Spleen (tissue), 11 donors: ENCODE measurements at regions not wholly inside any gene's neighbourhood (a gene's known extent, or its start where the extent isn't known, plus 50 kb on each side); places are given as distances from the start of the nearest gene placed in this dataset.

Experiments
- DNase-seq: peaks from one replicate; pipeline ENCODE4 v3.0.0-alpha.2; 2020
- H3K27ac ChIP-seq, 8 donors: fragments of 200-600 bp; sonication (generic) in 7 of 8; 1 replicate in 4 of 8; 2 replicates in 4 of 8; pipeline versions ENCODE4 v1.5.0 to v1.8.0; 2016 to 2021; ENCODE audit warnings: inconsistent platforms in 4 of 8, mild to moderate bottlenecking in 4 of 8, moderate library complexity in 1 of 8
- H3K27me3 ChIP-seq, 7 donors: fragments of 200-600 bp; sonication (generic) in 6 of 7; replicated peaks in 1 of 7; 1 replicate in 4 of 7; 2 replicates in 3 of 7; pipeline versions ENCODE4 v1.5.0 to v1.8.0; 2016 to 2021; ENCODE audit warnings: inconsistent platforms in 3 of 7, mild to moderate bottlenecking in 1 of 7
- H3K36me3 ChIP-seq, 6 donors: fragments of 200-600 bp; sonication (generic) in 5 of 6; 1 replicate in 4 of 6; 2 replicates in 2 of 6; pipeline versions ENCODE4 v1.5.0 to v1.8.0; 2016 to 2021; ENCODE audit warnings: inconsistent platforms in 2 of 6
- H3K4me1 ChIP-seq, 6 donors: fragments of 200-600 bp; sonication (generic) in 5 of 6; 1 replicate in 3 of 6; 2 replicates in 3 of 6; pipeline versions ENCODE4 v1.5.0 to v1.8.0; 2016 to 2021; ENCODE audit warnings: inconsistent platforms in 3 of 6
- H3K4me3 ChIP-seq, 8 donors: fragments of 200-600 bp; sonication (generic) in 7 of 8; 1 replicate in 4 of 8; 2 replicates in 4 of 8; pipeline versions ENCODE4 v1.5.0 to v1.8.0; 2016 to 2021; ENCODE audit warnings: inconsistent platforms in 4 of 8, mild to moderate bottlenecking in 4 of 8, moderate library complexity in 2 of 8
- H3K9me3 ChIP-seq, 8 donors: fragments of 200-600 bp; sonication (generic) in 7 of 8; 1 replicate in 4 of 8; 2 replicates in 4 of 8; pipeline versions ENCODE4 v1.5.0 to v1.8.0; 2016 to 2021; ENCODE audit warnings: inconsistent platforms in 4 of 8
- POLR2A ChIP-seq, 3 donors: fragments of 450-650 bp; IDR thresholded peaks; one replicate each; pipeline ENCODE4 v1.5.1; 2017; ENCODE audit warnings: antibody characterized with exemption in 3 of 3, mild to moderate bottlenecking in 1 of 3
- POLR2AphosphoS5 ChIP-seq, 3 donors: sonication (generic); formaldehyde crosslinking; IDR thresholded peaks; one replicate each; pipeline ENCODE4 v1.5.1; 2017; ENCODE audit warnings: antibody characterized with exemption in 3 of 3
- WGBS, 5 donors: extraction: QIAGEN DNeasy Blood & Tissue Kit in 3 of 5; methylation state at CpG; one replicate each; pipeline versions ENCODE4 v1.1.5 to v1.1.7; 2013 to 2018; 5-methylcytosine and 5-hydroxymethylcytosine counted together
- intact Hi-C: fragments of 100-400 bp; cut with DNase I; formaldehyde crosslinking; loops from one replicate; pipeline ENCODE4 v1.15.0; 2023; ENCODE audit warnings: low total_unique reads
- TF ChIP-seq, protein P1 (sequence below), 11 experiments: fragments of 200-600 bp in 7 of 11; fragments of 450-650 bp in 4 of 11; sonication (generic) in 4 of 11; IDR thresholded peaks in 8 of 11; conservative IDR thresholded peaks in 3 of 11; 1 replicate in 7 of 11; 2 replicates in 4 of 11; pipeline versions ENCODE4 v1.4.0 to v1.8.0; 2016 to 2021; ENCODE audit warnings: antibody characterized with exemption in 11 of 11, inconsistent platforms in 4 of 11, mild to moderate bottlenecking in 1 of 11
- donor health status: healthy with polysubstance abuse.
- donor health status: DM: no; HTN: no; CAD: no; lungs with moderate emphysema.
- donor health status: DM: no; HTN: no; CAD: no.
- donor health status: Bipolar disorder and iron deficiency.
- donor health status: healthy.
- donor health status: DM: no; HTN: no; CAD: no.
- donor health status: DM: yes; HTN: yes; CAD: no.

- no peak for DNase-seq
- Histone ChIP-seq H3K9me3 (peaks cover 0 to 26% (median 18%) of the 10 kb centered on the region in 8 donors), H3K27me3 (no peaks in the 10 kb centered on the region), H3K4me1 (no peaks in the 10 kb centered on the region), H3K36me3 (no peaks in the 10 kb centered on the region), H3K27ac (no peak overlapping the region), H3K4me3 (no peak overlapping the region)
- intact Hi-C loops = no loop called here
- TF ChIP-seq, protein P1, sequence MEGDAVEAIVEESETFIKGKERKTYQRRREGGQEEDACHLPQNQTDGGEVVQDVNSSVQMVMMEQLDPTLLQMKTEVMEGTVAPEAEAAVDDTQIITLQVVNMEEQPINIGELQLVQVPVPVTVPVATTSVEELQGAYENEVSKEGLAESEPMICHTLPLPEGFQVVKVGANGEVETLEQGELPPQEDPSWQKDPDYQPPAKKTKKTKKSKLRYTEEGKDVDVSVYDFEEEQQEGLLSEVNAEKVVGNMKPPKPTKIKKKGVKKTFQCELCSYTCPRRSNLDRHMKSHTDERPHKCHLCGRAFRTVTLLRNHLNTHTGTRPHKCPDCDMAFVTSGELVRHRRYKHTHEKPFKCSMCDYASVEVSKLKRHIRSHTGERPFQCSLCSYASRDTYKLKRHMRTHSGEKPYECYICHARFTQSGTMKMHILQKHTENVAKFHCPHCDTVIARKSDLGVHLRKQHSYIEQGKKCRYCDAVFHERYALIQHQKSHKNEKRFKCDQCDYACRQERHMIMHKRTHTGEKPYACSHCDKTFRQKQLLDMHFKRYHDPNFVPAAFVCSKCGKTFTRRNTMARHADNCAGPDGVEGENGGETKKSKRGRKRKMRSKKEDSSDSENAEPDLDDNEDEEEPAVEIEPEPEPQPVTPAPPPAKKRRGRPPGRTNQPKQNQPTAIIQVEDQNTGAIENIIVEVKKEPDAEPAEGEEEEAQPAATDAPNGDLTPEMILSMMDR (IDR thresholded peaks at IDR 0.05 in 8 of 11, conservative IDR thresholded peaks at IDR 0.05 in 3 of 11) = no peak
- TF ChIP-seq POLR2A (IDR thresholded peaks at IDR 0.05) (no peak), POLR2AphosphoS5 (IDR thresholded peaks at IDR 0.05) (no peak)
Measured at GRCh38 chr13:72290962-72291681, 424.1 kb upstream of the DACH1 start.

DNA sequence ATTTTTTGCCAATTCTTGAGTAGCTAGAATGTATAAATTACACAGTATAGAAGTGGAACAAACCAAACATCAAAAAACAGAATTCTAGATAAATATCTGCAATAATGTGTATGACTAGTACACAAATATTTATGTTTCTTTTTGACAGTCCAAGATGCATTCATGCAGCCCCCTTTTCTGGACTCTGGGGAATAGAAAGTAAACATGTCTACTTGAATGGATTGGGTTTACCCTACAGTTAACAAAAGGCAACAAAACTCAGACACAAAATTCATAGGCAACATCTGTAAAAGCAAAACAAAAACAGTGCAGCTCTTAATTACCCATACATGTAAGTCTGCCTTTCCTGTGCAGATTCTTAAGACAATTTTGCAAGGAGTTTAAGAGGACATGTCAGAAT, 419.4 kb upstream of the DACH1 start:
- Histone ChIP-seq H3K27me3 (no peaks in the 10 kb centered on the region), H3K4me3 (no peak overlapping the region), H3K9me3 (peaks cover 0 to 18% (median 12%) of the 10 kb centered on the region in 8 donors), H3K4me1 (no peaks in the 10 kb centered on the region), H3K27ac (no peak overlapping the region), H3K36me3 (no peaks in the 10 kb centered on the region)
- DNase-seq = no peak
- intact Hi-C loops = no loop called here
- TF ChIP-seq POLR2AphosphoS5 (IDR thresholded peaks at IDR 0.05) = no peak
- TF ChIP-seq, protein P1 (IDR thresholded peaks at IDR 0.05 in 8 of 11, conservative IDR thresholded peaks at IDR 0.05 in 3 of 11) = no peak
- TF ChIP-seq POLR2A (IDR thresholded peaks at IDR 0.05) = no peak

DNA sequence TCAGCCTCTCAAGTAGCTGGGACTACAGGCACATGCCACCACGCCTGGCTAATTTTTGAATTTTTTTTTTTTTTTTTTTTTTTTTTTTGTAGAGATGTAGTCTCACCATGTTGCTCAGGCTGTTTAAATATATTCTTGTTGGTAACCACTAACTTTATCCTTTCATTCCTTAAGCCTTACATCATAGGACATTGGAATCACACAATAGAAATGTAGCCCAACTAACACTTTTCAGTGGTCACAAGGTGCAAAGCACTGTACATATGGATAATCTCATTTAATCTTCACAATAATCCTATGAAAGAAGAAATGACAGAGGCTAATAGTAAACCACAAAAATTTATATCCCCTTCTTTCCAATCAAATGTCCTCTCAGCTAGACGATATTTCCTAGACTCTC, 417.8 kb upstream of the DACH1 start:
- no peaks in the 10 kb centered on the region for H3K4me1 ChIP-seq
- no peak overlapping the region for H3K27ac ChIP-seq
- H3K36me3 ChIP-seq = no peaks in the 10 kb centered on the region
- WGBS, 5 donors = 80 to 96% (median 89%) methylated on average over 2 of the region's 2 CpGs
- DNase-seq = no peak
- no peak for TF ChIP-seq POLR2A (IDR thresholded peaks at IDR 0.05)
- TF ChIP-seq POLR2AphosphoS5 (IDR thresholded peaks at IDR 0.05) = no peak
- TF ChIP-seq, protein P1 (IDR thresholded peaks at IDR 0.05 in 8 of 11, conservative IDR thresholded peaks at IDR 0.05 in 3 of 11) = no peak
- no peak overlapping the region for H3K4me3 ChIP-seq
- no peaks in the 10 kb centered on the region for H3K27me3 ChIP-seq
- peaks cover 0 to 16% (median 9%) of the 10 kb centered on the region in 8 donors for H3K9me3 ChIP-seq
- intact Hi-C loops = no loop called here

- Histone ChIP-seq H3K4me3 (no peak overlapping the region), H3K27ac (no peak overlapping the region), H3K36me3 (no peaks in the 10 kb centered on the region), H3K9me3 (peaks cover 0 to 5% (median 0%) of the 10 kb centered on the region in 8 donors), H3K4me1 (no peaks in the 10 kb centered on the region), H3K27me3 (no peaks in the 10 kb centered on the region)
- intact Hi-C loops = no loop called here
- 70 to 91% (median 87%) methylated on average over 1 of the region's 1 CpG for WGBS, 5 donors
- TF ChIP-seq, protein P1 (IDR thresholded peaks at IDR 0.05 in 8 of 11, conservative IDR thresholded peaks at IDR 0.05 in 3 of 11) = no peak
- no peak for TF ChIP-seq POLR2AphosphoS5 (IDR thresholded peaks at IDR 0.05)
- TF ChIP-seq POLR2A (IDR thresholded peaks at IDR 0.05) = no peak
- DNase-seq = no peak
Measured at GRCh38 chr13:72261732-72262131, 394.7 kb upstream of the DACH1 start.
